ENCODE measurements at regions not wholly inside any gene's neighbourhood (a gene's known extent, or its start where the extent isn't known, plus 50 kb on each side); places are given as distances from the start of the nearest gene placed in this dataset.

GRCh38 chr12:93964936-93965335 lies 183.4 kb upstream of the PLXNC1 start (continued):
- TF ChIP-seq ZNF407 (IDR thresholded peaks at IDR 0.05; ENCODE audit: low read depth): no peak
- no peak for TF ChIP-seq IFI16 (CRISPR knock-in tag; IDR thresholded peaks at IDR 0.05)
- TF ChIP-seq PTTG1 (tag; IDR thresholded peaks at IDR 0.05; ENCODE audit: low read depth): no peak
- no peak for TF ChIP-seq NR2C1 (IDR thresholded peaks at IDR 0.05)
- TF ChIP-seq NR2C1 (tag; IDR thresholded peaks at IDR 0.05): no peak
- TF ChIP-seq ZNF175 (CRISPR knock-in tag; IDR thresholded peaks at IDR 0.05; ENCODE audit: low read depth): no peak
- TF ChIP-seq KAT7 (CRISPR knock-in tag; IDR thresholded peaks at IDR 0.05; ENCODE audit: borderline replicate concordance): no peak
- no peak for TF ChIP-seq NFRKB (IDR thresholded peaks at IDR 0.05; ENCODE audit: low read depth)
- TF ChIP-seq MBD1 (CRISPR knock-in tag; IDR thresholded peaks at IDR 0.05): no peak
- TF ChIP-seq ZNF280A (IDR thresholded peaks at IDR 0.05; ENCODE audit: low read depth, partially characterized antibody): no peak
- no peak for TF ChIP-seq SMC3 (conservative IDR thresholded peaks at IDR 0.05; ENCODE audit: insufficient read depth, low read depth, low read length)
- no peak for TF ChIP-seq POLR3A (IDR thresholded peaks at IDR 0.05; ENCODE audit: borderline replicate concordance, extremely low read depth, insufficient read depth, insufficient read length)
- TF ChIP-seq NCOA6 (IDR thresholded peaks at IDR 0.05): no peak
- TF ChIP-seq ETV6 (IDR thresholded peaks at IDR 0.05; ENCODE audit: borderline replicate concordance in 1 of 2, low read depth in 2 of 2, low read length in 1 of 2): no peak
- TF ChIP-seq ETV6 (CRISPR knock-in tag; IDR thresholded peaks at IDR 0.05; ENCODE audit: borderline replicate concordance): no peak
- TF ChIP-seq PREB (CRISPR knock-in tag; IDR thresholded peaks at IDR 0.05): no peak
- no peak for TF ChIP-seq ZNF830 (CRISPR knock-in tag; IDR thresholded peaks at IDR 0.05)

All from K562 (cell line).